GM18508 (cell line): ENCODE measurements at regions not wholly inside any gene's neighbourhood (a gene's known extent, or its start where the extent isn't known, plus 50 kb on each side); places are given as distances from the start of the nearest gene placed in this dataset.

Experiments used
- ATAC-seq: cut with Tn5 transposase; IDR thresholded peaks from one replicate; pipeline ENCODE4 v1.9.1; 2021; ENCODE audit warnings: moderate number of reproducible peaks; ENCODE audit not compliant: insufficient read depth, unreplicated experiment

- ATAC-seq = no peak
Observed at GRCh38 chr21:15273244-15273643, 208.4 kb upstream of the NRIP1 start.

GRCh38 chr21:15274701-15275485 lies 210.1 kb upstream of the NRIP1 start:
- no peak for ATAC-seq

- ATAC-seq = no peak
Observed at GRCh38 chr21:15275615-15276235, 210.9 kb upstream of the NRIP1 start.

GRCh38 chr21:15276243-15276642 lies 211.4 kb upstream of the NRIP1 start:
- no peak for ATAC-seq

- no peak for ATAC-seq
Observed at GRCh38 chr21:15277466-15277865, 212.7 kb upstream of the NRIP1 start.

- no peak for ATAC-seq
Observed at GRCh38 chr21:15278279-15278678, 213.5 kb upstream of the NRIP1 start.

- ATAC-seq = no peak
Observed at GRCh38 chr21:15278851-15279250, 214.1 kb upstream of the NRIP1 start.

- no peak for ATAC-seq
Observed at GRCh38 chr21:15279482-15279881, 214.7 kb upstream of the NRIP1 start.

- ATAC-seq = no peak
Observed at GRCh38 chr21:15281714-15282113, 216.9 kb upstream of the NRIP1 start.

GRCh38 chr21:15282665-15283064 lies 217.9 kb upstream of the NRIP1 start:
- ATAC-seq = no peak

- no peak for ATAC-seq
Observed at GRCh38 chr21:15283138-15283537, 218.3 kb upstream of the NRIP1 start.

GRCh38 chr21:15283789-15284188 lies 219.0 kb upstream of the NRIP1 start:
- ATAC-seq = no peak

GRCh38 chr21:15285556-15285955 lies 220.8 kb upstream of the NRIP1 start:
- ATAC-seq = no peak

GRCh38 chr21:15289246-15289645 lies 224.4 kb upstream of the NRIP1 start:
- ATAC-seq = no peak

- no peak for ATAC-seq
Observed at GRCh38 chr21:15289896-15290841, 225.4 kb upstream of the NRIP1 start.

- no peak for ATAC-seq
Observed at GRCh38 chr21:15291621-15292266, 226.9 kb upstream of the NRIP1 start.

GRCh38 chr21:15293240-15293639 lies 228.4 kb upstream of the NRIP1 start:
- no peak for ATAC-seq

GRCh38 chr21:15295875-15296274 lies 231.1 kb upstream of the NRIP1 start:
- no peak for ATAC-seq

GRCh38 chr21:15297824-15298223 lies 233.0 kb upstream of the NRIP1 start:
- ATAC-seq = no peak

GRCh38 chr21:15298306-15298705 lies 233.5 kb upstream of the NRIP1 start:
- no peak for ATAC-seq
